Stimulated activated CD4-positive, alpha-beta T cell treated with anti-CD3 and anti-CD28 coated beads, Interleukin-4, amount 100 ng/mL, for 48 hours (primary cell): ENCODE measurements at regions not wholly inside any gene's neighbourhood (a gene's known extent, or its start where the extent isn't known, plus 50 kb on each side); places are given as distances from the start of the nearest gene placed in this dataset.

ENCODE experiments used
- DNase-seq, 2 donors: peaks; one replicate each; pipeline ENCODE4 v3.0.0-alpha.2; 2020; ENCODE audit warnings: low read depth in 2 of 2

- DNase-seq = no peak
These were observed 240.7 kb upstream of the TRAM1L1 start for GRCh38 chr4:117326091-117326490.

DNA sequence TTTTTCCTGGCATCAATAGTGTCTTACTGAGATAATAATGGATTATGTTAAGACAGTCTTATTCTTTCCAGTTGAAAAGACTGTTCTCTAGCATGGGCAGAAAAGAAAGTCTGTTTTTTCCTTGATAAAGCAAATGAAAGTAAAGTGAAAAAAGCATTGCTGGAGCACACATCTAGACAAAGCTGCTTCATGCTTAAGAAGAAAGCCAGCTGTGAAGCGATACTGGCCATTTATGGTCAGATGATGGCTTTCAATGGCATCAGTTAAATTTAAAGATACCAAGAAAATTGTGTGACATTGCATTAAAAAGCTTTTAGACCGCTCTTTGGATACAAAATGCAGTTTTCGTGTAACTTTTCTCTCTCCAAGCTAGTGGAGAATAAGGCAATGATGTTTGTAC lies 242.1 kb upstream of the TRAM1L1 start:
- DNase-seq = no peak

- no peak for DNase-seq
These were observed 243.0 kb upstream of the TRAM1L1 start for GRCh38 chr4:117328333-117328732.

DNA sequence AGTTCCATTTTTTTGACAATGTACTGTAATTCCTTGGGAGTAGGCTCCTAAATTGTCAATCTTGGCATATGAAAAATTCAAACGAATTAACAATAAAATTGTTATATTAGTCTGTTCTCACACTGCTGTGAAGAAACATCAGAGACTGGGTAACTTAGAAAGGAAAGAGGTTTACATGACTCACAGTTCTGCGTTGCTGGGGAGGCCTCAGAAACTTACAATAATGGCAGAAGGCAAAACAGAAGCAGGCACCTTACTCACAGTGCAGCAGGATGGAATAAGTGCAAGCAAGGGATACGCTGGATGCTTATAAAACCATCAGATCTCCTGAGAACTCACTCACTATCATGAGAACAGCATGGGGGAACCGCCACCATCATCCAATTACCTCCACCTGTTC lies 246.4 kb upstream of the TRAM1L1 start:
- no peak for DNase-seq

- no peak for DNase-seq
These were observed 249.2 kb upstream of the TRAM1L1 start for GRCh38 chr4:117334451-117335188.

DNA sequence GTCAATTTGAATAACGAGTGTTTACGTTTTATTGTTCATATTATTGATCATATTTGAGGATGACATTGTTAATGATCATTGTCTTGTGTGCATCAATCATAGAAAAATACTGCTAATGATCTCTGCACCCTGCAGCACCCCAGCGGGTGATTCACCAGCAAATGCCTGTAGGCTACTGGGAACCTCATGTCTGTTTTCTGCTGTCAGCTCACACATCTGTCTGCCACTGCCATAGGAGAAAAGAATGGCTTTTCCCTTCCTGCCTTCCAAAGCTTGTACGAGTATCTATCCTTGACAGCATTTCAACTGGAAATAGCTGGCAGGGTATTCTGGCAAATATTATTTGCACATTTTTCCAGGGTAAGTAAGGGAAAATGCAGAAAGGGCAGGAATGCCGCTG lies 272.1 kb upstream of the TRAM1L1 start:
- no peak for DNase-seq

DNA sequence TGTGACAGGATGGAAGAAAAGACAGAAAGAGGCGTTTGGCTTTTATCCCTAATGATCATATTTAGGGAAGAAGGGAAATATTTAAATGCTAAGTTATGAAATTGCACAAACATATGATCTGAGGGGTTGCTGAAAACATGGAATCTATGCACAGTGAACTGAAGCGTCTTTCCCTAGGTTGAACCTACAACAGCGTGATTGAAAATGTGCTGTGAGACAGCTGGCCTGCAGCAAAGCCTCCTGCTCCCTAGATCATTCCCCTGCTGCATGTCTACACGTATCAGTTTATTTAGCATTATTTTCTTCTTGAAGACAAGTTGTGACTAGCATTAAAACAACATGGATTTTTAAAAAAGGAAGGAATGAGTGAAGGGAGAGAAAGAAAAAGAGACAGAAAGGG lies 272.5 kb upstream of the TRAM1L1 start:
- no peak for DNase-seq

- no peak for DNase-seq
These were observed 285.7 kb upstream of the TRAM1L1 start for GRCh38 chr4:117370944-117371668.

- no peak for DNase-seq
These were observed 289.7 kb upstream of the TRAM1L1 start for GRCh38 chr4:117375101-117375500.

GRCh38 chr4:117376692-117377091 lies 291.3 kb upstream of the TRAM1L1 start:
- no peak for DNase-seq

DNA sequence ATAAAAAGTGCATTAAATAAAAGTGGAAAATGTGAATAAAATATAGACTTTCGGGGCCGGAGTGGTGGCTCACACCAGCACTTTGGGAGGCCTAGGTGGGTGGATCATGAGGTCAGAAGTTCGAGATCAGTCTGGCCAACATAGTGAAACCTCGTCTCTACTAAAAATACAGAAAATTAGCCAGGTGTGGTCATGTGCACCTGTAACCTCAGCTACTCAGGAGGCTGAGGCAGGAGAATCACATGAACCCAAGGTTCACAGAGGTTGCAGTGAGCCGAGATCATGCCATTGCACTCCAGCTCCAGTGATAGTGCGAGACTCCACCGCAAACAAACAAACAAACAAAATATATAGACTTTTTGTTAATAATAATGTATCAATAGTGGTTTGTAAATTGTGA lies 293.6 kb upstream of the TRAM1L1 start:
- DNase-seq = no peak

GRCh38 chr4:117383468-117383867 lies 298.1 kb upstream of the TRAM1L1 start:
- DNase-seq = no peak

DNA sequence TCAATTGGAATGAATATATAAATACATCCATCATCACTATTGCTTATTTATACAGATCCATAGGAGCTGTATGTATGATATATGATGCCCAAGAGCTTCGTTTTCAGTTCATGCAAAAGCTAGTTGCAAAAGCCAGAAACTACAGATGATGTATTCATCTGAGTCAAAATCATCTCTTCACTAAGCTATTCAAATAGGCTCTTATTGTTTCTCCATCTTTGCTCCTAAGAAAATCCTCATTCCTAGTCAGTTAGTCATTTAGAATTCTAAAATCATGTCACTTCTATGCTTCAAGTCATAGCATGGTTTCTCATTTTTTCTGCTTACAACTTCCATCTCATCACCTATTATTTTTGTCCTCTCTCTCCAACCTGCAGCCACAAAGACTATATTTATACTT lies 300.1 kb upstream of the TRAM1L1 start:
- no peak for DNase-seq

DNA sequence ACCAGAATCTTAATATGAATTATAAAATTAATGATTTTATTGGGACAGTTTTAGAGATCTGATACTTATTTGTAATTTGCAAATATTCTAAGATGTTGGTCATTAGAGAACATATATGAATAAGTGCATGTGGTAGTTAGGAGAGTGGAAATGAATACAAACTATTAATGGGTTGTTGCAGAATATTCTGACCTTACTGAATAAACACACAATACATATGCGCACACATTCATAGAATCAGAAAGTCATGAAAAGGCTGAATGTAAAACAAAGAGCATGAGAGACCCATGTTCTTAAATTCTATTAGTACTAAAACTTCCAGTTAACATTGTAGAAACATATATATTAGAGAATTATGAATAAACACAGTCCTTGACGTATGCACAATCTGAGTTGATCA lies 301.7 kb upstream of the TRAM1L1 start:
- no peak for DNase-seq

DNA sequence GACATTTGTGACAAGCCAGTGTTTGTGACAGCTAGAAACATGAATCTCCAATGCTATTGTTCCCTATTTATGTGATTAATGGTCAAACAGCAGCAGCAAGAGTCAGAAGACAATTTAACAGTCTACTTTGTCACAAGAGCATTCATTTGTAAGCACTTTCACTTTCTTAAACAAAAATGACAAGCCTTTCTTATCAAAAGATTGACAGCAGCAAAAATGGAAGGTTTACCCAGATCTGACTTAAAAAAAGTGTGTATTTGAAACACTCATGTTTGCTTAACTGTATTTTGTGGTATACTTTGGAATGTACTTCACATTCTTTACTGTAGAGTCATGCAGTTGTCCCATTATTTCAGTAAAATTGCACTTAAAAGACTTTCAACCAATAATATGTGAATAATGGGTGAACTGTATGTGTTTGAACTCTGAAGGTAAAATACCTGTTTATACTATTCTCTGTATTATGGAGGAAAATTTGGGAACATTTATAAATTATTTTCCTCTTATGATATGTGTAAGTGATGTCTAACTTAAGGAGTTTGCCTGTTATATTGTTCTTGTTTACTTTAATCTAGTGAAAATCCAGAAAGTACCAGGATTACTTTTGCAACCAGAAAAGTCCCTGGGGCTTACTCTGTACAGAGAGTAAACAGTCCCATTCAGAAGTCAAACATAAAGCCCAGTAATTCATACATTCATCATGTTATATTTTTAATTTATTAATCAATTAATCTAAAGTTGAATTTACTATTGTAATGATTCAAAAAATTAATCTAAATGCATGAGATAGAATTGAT lies 314.9 kb upstream of the TRAM1L1 start:
- DNase-seq = no peak

DNA sequence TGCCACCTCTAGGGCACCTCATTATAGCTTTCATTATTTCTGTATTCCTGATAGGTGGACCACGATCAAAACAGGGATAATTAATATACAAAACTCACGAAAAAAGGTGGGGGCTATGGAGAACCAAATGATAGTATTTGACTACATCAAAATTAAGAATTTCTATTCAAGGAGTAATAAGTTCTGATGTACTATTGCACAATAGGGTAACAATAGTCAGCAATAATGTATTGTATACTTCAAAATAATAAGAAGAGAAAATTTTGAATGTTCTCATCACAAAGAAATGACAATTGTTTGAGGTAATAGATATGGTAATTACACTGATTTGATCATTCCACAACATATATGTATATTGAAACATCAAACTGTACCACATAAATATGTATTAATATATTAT lies 327.3 kb upstream of the TRAM1L1 start:
- no peak for DNase-seq

DNA sequence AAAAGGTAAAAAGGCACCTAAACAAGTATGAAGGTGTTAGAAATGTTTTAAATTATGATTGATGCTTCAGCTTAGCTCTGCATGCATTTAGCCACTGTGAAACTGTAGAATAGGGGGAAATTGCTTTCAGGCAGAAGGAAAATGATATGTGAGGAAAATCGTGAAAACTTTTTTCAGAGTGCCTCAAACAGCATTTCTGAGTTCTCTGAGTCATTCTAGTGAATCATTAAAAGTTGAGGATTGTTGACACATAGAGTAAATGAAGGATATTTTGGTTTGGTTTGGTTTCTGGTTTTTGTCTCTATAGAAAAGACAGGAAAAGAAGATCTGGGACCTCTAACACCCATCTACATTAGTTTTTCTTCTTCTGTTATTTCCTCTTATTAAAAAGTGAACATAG lies 332.5 kb upstream of the TRAM1L1 start:
- no peak for DNase-seq

GRCh38 chr4:117420948-117421347 lies 335.6 kb upstream of the TRAM1L1 start:
- no peak for DNase-seq

DNA sequence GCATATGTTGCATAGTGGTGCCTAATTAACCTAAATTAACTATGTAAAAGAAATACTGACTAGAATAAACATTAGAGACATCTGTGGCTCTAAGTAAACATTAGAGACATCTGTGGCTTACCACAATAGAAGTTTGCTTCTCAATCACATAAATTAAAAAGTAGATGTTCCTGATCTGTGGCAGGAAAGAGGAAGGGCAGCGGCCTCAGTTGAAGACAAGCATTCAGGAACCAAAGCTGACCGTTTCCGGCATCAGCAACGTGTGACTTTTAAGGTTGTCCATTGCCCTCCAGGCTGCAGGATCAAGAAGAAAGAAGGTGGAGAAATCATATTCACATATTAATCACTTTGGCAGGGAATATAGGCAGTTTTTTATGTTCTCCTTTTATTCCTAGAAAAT lies 336.3 kb upstream of the TRAM1L1 start:
- DNase-seq = no peak

GRCh38 chr4:117422297-117422696 lies 336.9 kb upstream of the TRAM1L1 start:
- no peak for DNase-seq

GRCh38 chr4:117425636-117426035 lies 340.3 kb upstream of the TRAM1L1 start:
- no peak for DNase-seq

DNA sequence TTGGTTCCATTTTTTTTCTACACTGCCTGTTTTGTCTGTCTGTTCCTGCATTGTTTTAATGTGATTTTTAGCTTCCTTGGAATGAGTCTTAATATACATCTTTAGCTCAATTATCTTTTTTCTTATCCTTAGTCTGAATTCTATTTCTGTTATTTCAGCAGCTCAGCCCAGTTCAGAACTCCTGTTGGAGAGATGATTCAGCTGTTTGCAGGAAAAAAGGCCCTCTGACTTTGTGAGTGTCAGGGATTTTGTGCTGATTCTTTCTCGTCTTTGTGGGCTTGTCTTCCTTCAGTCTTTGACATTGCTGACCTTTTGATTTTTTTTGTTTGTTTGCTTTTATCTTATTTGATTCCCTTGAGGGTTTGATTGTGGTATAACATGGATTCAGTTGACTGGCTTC lies 343.2 kb upstream of the TRAM1L1 start:
- DNase-seq = no peak

GRCh38 chr4:117429061-117429460 lies 343.7 kb upstream of the TRAM1L1 start:
- DNase-seq = no peak
